ENCODE measurements at regions not wholly inside any gene's neighbourhood (a gene's known extent, or its start where the extent isn't known, plus 50 kb on each side); places are given as distances from the start of the nearest gene placed in this dataset.

DNA sequence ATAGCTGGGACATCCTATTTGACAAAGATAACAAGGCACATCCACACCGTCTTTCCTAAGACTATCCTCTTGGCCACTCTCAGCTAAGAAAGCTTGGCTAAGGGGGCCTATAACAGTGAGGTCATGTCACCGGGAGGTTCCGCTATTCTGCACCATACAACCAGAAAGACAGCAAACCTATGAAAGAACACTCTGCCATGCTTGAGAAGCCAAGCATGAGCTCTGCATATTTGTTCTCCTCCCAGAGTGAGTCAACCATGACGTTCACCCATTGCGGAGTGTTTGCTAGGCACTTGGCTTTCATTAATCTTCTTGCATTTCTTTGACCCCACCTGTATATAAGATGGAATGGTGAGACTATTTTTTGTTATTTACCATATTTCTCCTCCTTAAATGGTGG is 141.2 kb downstream of the GMNC start:
- DNase-seq, result peak in 1 of 3 experiments; percentile 92

DNA sequence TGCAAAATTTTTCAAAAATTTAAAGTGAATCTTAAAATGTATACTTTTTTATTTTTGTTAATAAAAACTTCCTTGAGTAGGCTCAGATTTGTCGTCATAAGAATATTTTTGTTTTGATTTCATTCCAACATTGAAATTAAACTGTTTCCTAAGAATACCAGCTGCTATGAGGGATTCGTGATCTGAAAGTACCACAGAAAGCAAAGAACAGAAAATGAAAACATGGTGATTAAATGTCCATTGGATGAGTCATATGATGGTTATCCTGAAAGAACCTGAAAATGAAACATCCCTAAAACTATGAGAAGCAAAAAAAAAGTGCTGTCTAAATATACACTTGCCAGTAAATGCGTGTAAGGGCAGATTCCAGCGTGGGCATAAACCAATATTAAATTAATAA is 143.8 kb downstream of the GMNC start:
- DNase-seq, result no peak

DNA sequence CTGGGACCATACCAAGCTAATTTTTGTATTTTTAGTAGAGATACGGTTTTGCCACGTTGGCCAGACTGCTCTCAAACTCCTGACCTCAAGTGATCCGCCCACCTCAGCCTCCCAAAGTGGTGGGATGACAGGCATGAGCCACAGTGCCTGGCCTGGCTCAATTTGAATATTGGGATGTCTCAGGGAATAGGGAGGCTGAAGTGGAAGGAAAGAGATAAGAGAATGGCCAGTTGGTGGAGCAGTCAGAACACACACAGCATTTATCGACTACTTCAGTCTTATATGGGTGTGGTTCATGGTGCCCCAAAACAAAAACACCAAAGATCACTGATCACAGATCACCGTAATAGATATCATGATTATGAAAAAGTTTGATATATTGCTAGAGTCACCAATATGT is 144.4 kb downstream of the GMNC start:
- no peak for DNase-seq

DNA sequence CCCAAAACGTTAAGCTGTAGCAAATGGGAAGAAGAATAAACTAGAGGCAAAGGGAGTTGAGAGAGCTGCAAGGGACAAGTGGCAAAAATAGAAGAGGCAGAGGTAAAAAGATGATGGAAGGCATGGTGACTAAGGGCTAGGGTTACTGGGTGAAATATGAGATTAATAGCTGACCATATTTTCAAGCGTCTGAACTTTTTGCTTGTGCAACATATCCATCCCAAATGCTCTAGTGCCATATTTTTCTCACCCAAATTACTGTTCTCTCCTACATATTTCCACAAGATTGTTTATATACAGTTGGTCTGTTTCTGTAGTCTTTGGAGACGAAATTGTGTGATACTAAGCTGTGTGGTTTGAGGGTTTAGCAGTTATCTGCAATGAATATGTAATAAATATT is 145.5 kb downstream of the GMNC start:
- DNase-seq, result no peak

DNA sequence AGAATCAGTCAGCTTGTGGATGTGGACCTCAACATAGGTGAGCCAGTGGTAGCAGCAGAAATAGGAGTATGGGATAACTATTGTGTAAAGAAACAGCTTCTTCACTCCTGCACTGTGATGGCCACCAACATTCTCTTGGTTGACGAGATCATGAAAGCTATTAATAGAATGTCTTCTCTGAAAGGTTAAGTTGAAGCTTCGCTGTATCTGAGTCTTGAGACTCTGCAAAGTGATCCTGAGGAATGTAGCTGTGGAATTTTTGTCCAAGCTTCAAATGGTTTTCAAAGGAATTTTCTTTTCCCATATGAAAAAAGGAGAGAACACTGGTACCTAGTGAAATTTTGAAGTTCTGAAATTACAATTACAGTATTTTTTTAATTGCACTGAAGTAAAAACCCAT is 146.3 kb downstream of the GMNC start:
- no peak for DNase-seq

DNA sequence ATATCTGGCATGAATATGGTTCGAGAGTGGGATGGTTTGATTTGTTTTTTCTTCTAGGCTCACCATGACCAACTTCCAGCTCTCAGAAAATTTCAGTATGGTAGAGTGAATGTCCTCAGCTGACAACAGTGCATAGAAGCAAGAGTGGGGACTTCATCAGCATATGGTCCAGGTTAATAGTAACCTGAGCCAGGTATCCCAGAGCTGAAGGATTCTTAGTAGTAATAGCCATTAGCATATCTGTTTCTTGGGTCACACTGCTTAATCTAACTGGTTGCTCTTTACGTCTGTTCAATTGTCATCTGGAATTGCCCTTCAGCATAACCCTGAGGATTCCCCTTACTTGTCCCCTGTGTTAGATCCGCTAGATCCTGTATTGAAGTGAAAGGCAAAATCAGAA is 151.8 kb downstream of the GMNC start:
- no peak for DNase-seq

DNA sequence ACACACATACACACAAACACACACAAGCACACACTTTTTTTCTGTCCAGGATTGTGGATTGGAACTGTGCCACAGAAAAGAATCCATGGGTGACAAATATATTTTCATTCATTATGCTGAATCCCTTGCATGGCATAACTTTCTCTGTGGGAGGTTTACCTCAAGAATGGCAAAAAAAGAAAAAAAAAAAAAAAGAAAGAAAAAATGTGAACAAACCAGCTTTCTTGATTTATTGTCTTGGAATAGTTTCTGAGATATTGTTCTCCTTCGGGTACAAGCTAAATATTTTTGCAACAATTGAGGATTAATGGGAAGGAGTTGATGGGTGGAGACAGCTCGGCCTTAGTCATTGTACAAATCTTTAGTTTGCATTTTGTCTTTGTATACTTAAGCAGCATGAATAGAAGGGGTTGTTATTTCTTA is 153.1 kb downstream of the GMNC start:
- DNase-seq, result no peak

All from NCI-H1417 (cell line).